EH (cell line): ENCODE measurements at regions not wholly inside any gene's neighbourhood (a gene's known extent, or its start where the extent isn't known, plus 50 kb on each side); places are given as distances from the start of the nearest gene placed in this dataset.
"Not testable (repeated sequence)": the region's sequence is repeated elsewhere in the genome, so short reads cannot be mapped to it uniquely, and the experiment has no call there.

ENCODE experiments used
- DNase-seq: peaks from one replicate; pipeline ENCODE4 v3.0.0-alpha.2; 2015; ENCODE audit warnings: low read depth

DNA sequence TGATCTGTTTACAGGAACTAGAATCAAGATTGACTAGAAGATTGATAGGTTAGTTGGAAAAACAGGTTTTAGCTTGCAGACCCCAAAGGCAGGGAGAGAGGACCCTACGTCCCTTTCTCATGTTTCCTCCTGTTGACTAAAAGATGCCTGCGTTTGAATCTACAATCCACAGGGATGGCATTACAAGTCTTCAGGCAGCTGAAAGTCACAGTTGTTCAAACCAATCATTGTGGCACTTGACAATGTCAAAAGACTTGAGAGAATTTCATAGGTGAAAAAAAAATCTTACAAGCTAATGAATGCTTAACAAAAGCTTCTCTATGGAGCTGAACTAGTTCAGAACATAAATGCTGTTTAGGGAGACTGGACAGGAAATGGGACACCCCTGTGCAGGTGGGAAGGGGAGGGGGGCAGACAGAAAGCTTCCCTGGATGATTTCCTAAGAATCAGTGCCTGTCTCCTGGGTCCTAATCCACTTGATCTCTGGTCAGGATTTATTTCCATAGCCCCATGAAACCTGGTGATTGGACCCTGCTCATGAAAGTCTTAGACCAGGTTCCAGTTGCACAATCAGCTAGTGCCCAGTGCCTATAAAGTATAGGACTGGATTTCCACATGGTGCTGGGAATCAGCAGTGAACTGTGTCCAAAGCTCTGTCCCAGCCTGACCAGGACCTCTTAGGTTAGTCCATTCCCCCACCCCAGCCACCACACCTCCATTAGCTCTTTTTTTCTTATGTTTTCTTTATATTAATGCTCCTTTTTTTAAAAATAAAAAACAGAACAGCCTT is 91.6 kb upstream of the BCAR3 start:
- DNase-seq: no peak

DNA sequence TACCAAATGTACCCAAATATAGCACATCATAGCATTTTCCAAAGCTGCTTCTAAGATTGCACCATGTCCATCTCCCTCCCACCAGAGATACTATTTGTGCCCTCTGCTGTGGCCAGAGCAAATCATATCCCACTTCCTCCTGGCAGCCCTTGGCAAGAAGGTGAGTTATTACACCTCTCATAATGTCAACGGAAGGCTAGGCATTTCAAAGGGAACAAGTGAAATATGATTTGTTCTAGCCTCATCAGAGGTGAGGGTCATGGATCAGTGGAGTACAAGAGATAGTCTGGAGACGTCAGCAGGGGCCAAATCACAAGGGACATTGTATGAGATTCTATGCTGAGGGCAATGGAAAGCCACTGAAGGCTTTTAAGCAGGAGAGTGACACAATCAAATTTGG is 90.2 kb upstream of the BCAR3 start:
- DNase-seq: no peak

- peak; percentile 41 for DNase-seq
Observed at GRCh38 chr1:93770640-93771039, 89.0 kb upstream of the BCAR3 start.

DNA sequence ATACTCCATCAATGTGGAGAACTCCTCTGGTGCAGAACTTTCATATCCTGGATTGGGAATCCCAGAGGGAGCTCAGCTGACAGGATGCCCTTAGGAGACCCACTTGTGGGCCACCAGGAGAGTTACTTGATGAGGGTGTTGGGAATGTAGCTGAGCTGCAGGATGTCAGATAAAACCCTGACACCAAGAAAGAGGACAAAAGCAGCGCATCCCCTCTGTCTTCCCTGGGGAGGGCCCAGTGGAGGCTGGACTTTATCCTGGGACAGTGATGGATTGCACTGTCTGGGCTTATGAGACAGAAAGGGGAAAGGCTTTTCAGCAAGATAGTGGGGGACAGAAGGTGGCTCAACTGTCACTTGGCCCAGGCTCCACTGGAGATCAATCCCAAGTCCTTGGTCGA is 88.1 kb upstream of the BCAR3 start:
- DNase-seq: no peak

- no peak for DNase-seq
Observed at GRCh38 chr1:93768380-93768863, 86.8 kb upstream of the BCAR3 start.

- DNase-seq: no peak
Observed at GRCh38 chr1:93766451-93766850, 84.8 kb upstream of the BCAR3 start.

DNA sequence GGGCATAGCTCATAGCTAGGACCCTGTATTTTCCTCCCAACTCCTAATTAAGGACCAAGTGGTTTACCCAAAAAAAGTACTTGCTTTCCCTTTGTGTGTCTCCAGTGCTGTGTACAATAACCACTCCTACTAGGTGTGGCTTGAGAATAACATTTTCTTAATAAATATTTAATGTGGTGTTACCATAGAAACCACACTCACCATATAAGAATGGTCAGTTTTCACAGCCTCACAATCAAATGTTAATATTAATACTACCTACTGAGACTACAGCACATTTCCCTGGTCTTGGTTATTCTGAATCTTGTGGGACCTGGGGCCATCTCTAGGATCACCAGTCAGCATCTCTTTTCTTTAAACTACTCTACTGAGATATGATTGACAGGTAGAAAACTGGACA is 83.5 kb upstream of the BCAR3 start:
- DNase-seq: no peak

DNA sequence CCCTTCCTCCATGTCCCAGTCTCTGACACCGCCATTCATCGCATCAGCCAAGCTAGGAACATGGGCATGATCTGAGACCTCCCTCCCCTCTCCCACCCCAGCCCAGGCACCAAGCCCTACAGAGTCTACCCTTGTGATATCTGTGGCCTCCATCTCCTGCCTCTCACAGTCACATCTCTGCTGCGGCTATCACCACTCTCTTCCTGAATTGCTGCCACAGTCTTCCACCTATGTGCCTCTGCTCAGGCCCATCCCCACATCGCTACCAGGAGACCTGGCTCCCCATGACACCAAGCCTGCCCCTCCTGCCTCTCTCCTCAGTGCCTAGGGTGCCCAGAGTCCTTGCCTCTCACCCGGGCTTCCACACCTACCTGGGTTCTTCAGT is 82.7 kb upstream of the BCAR3 start:
- DNase-seq: no peak

DNA sequence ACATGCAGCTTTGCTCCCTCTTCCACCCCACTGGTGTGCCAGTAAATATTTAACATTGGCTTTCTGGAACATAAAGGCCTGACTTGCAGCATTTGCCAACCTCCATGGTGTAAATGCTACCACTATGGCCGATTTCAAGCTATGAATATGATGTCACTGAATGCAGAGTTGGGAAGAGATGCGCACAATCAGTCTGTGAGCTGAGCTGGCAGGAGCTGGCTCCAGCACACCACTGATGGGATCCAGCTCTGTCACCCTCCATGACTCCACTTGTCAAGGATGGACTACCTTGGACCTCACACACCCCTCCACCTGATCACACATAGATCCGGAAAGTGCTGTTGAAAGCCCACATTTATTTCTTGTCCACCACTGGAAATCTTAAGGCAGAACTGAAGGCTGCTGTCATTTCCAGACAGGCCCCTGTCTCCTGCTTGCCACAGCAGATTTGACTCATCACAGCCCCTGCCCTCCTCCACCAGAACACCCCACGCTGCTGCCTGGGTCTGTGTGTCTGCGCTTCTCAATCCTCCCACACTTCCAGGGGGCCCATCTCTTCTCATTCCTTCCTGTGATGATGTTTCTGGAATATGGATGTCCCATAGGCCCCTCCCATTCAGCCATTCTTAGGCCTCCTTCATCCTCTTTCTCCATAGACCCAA is 82.2 kb upstream of the BCAR3 start:
- DNase-seq: no peak

GRCh38 chr1:93758842-93759515 is 77.3 kb upstream of the BCAR3 start:
- DNase-seq: peak; percentile 51

DNA sequence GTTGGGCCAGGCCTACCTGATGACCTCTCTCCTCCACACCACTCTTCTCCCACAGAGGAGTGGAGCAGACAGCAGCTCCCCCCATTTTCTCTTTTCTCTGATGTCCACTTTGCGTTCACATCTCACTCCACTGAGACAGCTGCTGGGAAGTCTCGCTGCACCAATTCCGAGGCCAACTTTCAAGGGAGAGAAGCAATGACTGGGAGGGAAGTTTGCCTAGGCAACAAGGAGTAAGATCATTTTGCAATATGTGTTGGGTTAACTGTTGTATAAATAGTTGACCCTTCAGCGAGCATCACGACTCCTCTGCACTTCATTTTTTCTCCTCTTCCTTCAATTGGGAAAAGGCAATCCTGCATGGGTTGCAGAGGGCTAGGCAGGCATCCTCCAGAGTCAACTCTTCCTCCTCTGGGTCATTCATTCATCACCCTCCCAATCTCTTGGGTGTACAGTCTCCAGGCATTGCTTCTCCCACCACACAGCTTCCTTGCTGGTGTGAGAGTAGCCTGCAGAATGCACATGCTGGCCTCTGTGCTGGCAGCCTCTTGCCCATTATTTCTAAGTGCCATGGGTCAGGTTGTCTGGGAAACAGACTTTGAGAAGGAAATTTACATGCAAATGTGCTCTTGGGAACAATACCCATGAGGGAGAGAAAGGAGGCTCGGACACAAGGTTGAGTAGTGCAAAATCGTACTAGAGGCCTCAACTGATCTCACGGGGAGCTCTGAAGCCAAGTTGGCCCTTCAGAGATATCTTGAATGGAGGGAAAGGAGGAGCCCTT is 75.8 kb upstream of the BCAR3 start:
- no peak for DNase-seq

GRCh38 chr1:93756657-93757056 is 75.0 kb upstream of the BCAR3 start:
- DNase-seq: no peak

GRCh38 chr1:93755251-93755715 is 73.6 kb upstream of the BCAR3 start:
- not testable (repeated sequence) for DNase-seq

- peak; percentile 96 for DNase-seq
Observed at GRCh38 chr1:93753791-93754763, 72.4 kb upstream of the BCAR3 start.

- no peak for DNase-seq
Observed at GRCh38 chr1:93751377-93752250, 70.0 kb upstream of the BCAR3 start.

DNA sequence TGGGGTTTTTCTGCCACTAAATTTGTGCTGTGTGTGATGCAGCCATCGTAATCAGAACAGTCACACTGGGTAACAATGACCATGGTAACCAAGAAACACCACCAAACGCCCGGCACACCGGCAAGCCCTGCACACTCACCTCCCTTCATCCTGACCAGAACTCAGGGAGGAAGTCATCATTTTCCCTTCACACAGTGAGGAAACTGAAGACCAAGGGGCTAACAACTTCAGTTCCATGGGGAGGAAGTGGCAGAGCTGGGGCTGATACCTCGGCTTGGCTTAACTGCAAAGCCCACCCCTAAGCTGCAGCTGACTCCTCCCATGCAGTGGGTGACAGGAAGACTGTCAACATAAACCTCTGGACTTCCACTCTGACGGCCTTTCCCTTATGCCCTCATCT is 69.3 kb upstream of the BCAR3 start:
- no peak for DNase-seq

GRCh38 chr1:93749894-93750301 is 68.3 kb upstream of the BCAR3 start:
- DNase-seq: no peak

- DNase-seq: no peak
Observed at GRCh38 chr1:93749487-93749886, 67.8 kb upstream of the BCAR3 start.

DNA sequence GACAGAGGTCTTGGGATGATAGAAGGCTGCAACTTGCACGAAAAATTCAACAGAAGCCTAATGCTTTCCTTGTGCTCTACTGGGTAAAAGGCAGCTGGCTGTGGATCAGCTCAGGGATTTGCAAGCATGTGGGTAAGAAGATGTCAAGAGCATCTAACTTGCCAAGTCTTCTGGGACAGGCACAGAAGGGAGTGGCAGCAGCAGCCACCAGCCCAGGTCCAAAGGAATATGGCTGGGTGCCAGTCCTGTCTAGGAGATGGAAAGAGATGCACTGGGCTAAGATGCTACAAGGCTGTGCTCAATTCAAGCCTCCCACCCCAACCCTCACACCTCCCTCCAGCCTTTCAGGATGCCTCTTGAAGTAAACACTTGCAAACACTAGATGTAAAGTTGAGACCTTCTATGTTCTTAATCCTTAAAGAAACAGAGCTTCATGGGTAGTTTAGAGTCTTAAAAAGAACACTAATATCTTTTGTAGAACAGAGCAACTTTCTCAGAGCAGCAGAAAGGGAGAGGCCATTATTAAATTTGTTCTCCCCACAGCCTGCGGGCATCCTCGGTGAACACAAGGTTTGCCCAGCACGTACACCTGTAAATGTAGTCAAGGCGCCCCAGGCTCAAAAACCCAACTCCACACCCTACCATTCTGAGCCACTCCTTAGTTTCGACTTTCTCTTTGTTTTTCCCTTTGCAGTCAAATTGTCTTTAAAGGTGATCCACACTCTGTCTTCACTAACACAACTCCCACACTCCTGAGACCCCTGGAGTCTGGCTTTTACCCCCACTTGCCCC is 64.6 kb upstream of the BCAR3 start:
- DNase-seq: no peak
